ENCODE measurements at regions not wholly inside any gene's neighbourhood (a gene's known extent, or its start where the extent isn't known, plus 50 kb on each side); places are given as distances from the start of the nearest gene placed in this dataset.

DNA sequence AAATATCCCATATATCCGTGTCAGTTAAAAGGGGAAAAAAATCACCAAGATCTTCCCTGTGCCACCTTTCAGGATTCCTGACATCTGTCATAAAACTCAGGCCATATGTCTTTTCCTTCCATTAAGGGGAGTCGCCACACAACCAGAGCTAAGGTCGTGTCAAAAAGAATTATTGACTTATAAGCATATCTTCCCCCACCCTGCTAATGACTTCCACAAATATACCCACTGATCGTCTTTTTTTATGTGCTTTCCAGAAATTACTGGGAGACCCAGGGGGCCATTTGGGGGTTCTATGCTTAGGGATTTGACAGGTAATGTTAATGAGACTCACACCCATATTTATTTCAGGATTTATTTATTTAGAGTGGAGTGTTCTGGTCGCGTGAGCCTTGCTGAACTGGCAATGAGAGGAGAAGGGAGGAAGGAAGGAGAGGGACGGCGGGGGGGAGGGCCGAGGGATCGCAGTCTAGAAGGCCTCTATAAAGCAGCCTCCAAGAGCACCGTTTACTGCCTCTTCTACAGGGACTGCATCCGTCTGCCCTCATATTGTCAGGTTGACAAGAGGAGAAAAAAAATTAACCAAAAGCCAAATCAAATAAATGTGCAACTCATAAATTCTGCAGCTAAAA lies 135.7 kb upstream of the MGMT start:
- no peaks in the 10 kb centered on the region for H3K27me3 ChIP-seq (ENCODE audit: insufficient read depth, low read length, poor library complexity)
- H4K20me1 ChIP-seq (ENCODE audit: insufficient read depth, low read length): no peaks in the 10 kb centered on the region

GRCh38 chr10:129331839-129332220 lies 135.2 kb upstream of the MGMT start:
- H3K36me3 ChIP-seq (ENCODE audit: insufficient read depth, low read length): no peaks in the 10 kb centered on the region
- H3K4me3 ChIP-seq (ENCODE audit: low read depth in 1 of 2, low read length in 2 of 2): no peak overlapping the region
- no peaks in the 10 kb centered on the region for H4K20me1 ChIP-seq (ENCODE audit: insufficient read depth, low read length)
- no peaks in the 10 kb centered on the region for H3K9me3 ChIP-seq (ENCODE audit: insufficient read depth, low read length, severe bottlenecking)
- ATAC-seq (ENCODE audit: insufficient read depth, low read depth): no peak
- TF ChIP-seq EZH2 (IDR thresholded peaks at IDR 0.05; ENCODE audit: borderline replicate concordance, low read depth, low read length, severe bottlenecking) (no peak), CTCF (IDR thresholded peaks at IDR 0.05; ENCODE audit: borderline replicate concordance, extremely low read depth, low read length, poor library complexity, severe bottlenecking) (no peak)
- no peak for DNase-seq
- no peak overlapping the region for H3K27ac ChIP-seq (ENCODE audit: low read length)
- H3K4me1 ChIP-seq (ENCODE audit: insufficient read depth, low read length): peaks cover 6% of the 10 kb centered on the region
- H3K4me2 ChIP-seq (ENCODE audit: insufficient read depth, low read length): no peak overlapping the region
- no peaks in the 10 kb centered on the region for H3K79me2 ChIP-seq (ENCODE audit: insufficient read depth, low read length)
- no peaks in the 10 kb centered on the region for H3K27me3 ChIP-seq (ENCODE audit: insufficient read depth, low read length, poor library complexity)
- H3K9ac ChIP-seq (ENCODE audit: low read depth, low read length): no peak overlapping the region
- no peak overlapping the region for H2AFZ ChIP-seq (ENCODE audit: low read depth, low read length)

More for the DNA sequence above, 135.7 kb upstream of the MGMT start:
- no peak overlapping the region for H3K9ac ChIP-seq (ENCODE audit: low read depth, low read length)
- H3K4me2 ChIP-seq (ENCODE audit: insufficient read depth, low read length): no peak overlapping the region
- TF ChIP-seq EZH2 (IDR thresholded peaks at IDR 0.05; ENCODE audit: borderline replicate concordance, low read depth, low read length, severe bottlenecking) (no peak), CTCF (IDR thresholded peaks at IDR 0.05; ENCODE audit: borderline replicate concordance, extremely low read depth, low read length, poor library complexity, severe bottlenecking) (no peak)
- no peak overlapping the region for H3K4me3 ChIP-seq (ENCODE audit: low read depth in 1 of 2, low read length in 2 of 2)
- ATAC-seq (ENCODE audit: insufficient read depth, low read depth): no peak
- H2AFZ ChIP-seq (ENCODE audit: low read depth, low read length): no peak overlapping the region
- H3K9me3 ChIP-seq (ENCODE audit: insufficient read depth, low read length, severe bottlenecking): no peaks in the 10 kb centered on the region
- peaks cover 6% of the 10 kb centered on the region for H3K4me1 ChIP-seq (ENCODE audit: insufficient read depth, low read length)
- H3K36me3 ChIP-seq (ENCODE audit: insufficient read depth, low read length): no peaks in the 10 kb centered on the region
- no peak for DNase-seq
- H3K79me2 ChIP-seq (ENCODE audit: insufficient read depth, low read length): no peaks in the 10 kb centered on the region
- no peak overlapping the region for H3K27ac ChIP-seq (ENCODE audit: low read length)

- H3K4me3 ChIP-seq (ENCODE audit: low read depth in 1 of 2, low read length in 2 of 2): no peak overlapping the region
- H3K79me2 ChIP-seq (ENCODE audit: insufficient read depth, low read length): no peaks in the 10 kb centered on the region
- no peaks in the 10 kb centered on the region for H3K9me3 ChIP-seq (ENCODE audit: insufficient read depth, low read length, severe bottlenecking)
- H3K4me2 ChIP-seq (ENCODE audit: insufficient read depth, low read length): 0 out of 2 replicates have a peak overlapping the region, but pooled peaks have one; percentile 6
- H2AFZ ChIP-seq (ENCODE audit: low read depth, low read length): no peak overlapping the region
- no peaks in the 10 kb centered on the region for H3K36me3 ChIP-seq (ENCODE audit: insufficient read depth, low read length)
- no peak overlapping the region for H3K27ac ChIP-seq (ENCODE audit: low read length)
- TF ChIP-seq EZH2 (IDR thresholded peaks at IDR 0.05; ENCODE audit: borderline replicate concordance, low read depth, low read length, severe bottlenecking) (no peak), CTCF (IDR thresholded peaks at IDR 0.05; ENCODE audit: borderline replicate concordance, extremely low read depth, low read length, poor library complexity, severe bottlenecking) (peak; percentile 90)
- H3K4me1 ChIP-seq (ENCODE audit: insufficient read depth, low read length): peaks cover 6% of the 10 kb centered on the region
- H3K9ac ChIP-seq (ENCODE audit: low read depth, low read length): no peak overlapping the region
- no peaks in the 10 kb centered on the region for H4K20me1 ChIP-seq (ENCODE audit: insufficient read depth, low read length)
- no peaks in the 10 kb centered on the region for H3K27me3 ChIP-seq (ENCODE audit: insufficient read depth, low read length, poor library complexity)
- ATAC-seq (ENCODE audit: insufficient read depth, low read depth) (peak; percentile 69), DNase-seq (peak; percentile 55)
Measured at GRCh38 chr10:129332476-129332875, 134.6 kb upstream of the MGMT start.
